NCI-H446 treated with DMSO at 0.1 percent for 48 hours (cell line): ENCODE measurements at regions not wholly inside any gene's neighbourhood (a gene's known extent, or its start where the extent isn't known, plus 50 kb on each side); places are given as distances from the start of the nearest gene placed in this dataset.
"Not testable (repeated sequence)": the region's sequence is repeated elsewhere in the genome, so short reads cannot be mapped to it uniquely, and the experiment has no call there.

ENCODE experiments used
- DNase-seq: peaks from one replicate; lab custom pipeline; 2025; lab: John Stamatoyannopoulos, UW

GRCh38 chr2:129467012-129467779 lies 512.3 kb upstream of the RAB6C start:
- DNase-seq, result no peak

GRCh38 chr2:129467941-129468340 lies 511.5 kb upstream of the RAB6C start:
- no peak for DNase-seq

- no peak for DNase-seq
These were observed 510.6 kb upstream of the RAB6C start for GRCh38 chr2:129468879-129469278.

GRCh38 chr2:129469389-129469788 lies 510.1 kb upstream of the RAB6C start:
- no peak for DNase-seq

GRCh38 chr2:129469871-129470270 lies 509.6 kb upstream of the RAB6C start:
- DNase-seq, result no peak

GRCh38 chr2:129478902-129479517 lies 500.5 kb upstream of the RAB6C start:
- no peak for DNase-seq

GRCh38 chr2:129479892-129480291 lies 499.6 kb upstream of the RAB6C start:
- DNase-seq, result no peak

GRCh38 chr2:129480790-129481189 lies 498.7 kb upstream of the RAB6C start:
- DNase-seq, result no peak

GRCh38 chr2:129481306-129482219 lies 497.9 kb upstream of the RAB6C start:
- no peak for DNase-seq

GRCh38 chr2:129482626-129483025 lies 496.8 kb upstream of the RAB6C start:
- DNase-seq, result no peak

GRCh38 chr2:129483366-129483765 lies 496.1 kb upstream of the RAB6C start:
- DNase-seq, result no peak

- DNase-seq, result no peak
These were observed 494.2 kb upstream of the RAB6C start for GRCh38 chr2:129484999-129485897.

- no peak for DNase-seq
These were observed 491.1 kb upstream of the RAB6C start for GRCh38 chr2:129488376-129488775.

GRCh38 chr2:129490641-129491040 lies 488.8 kb upstream of the RAB6C start:
- DNase-seq, result no peak

- DNase-seq, result no peak
These were observed 488.2 kb upstream of the RAB6C start for GRCh38 chr2:129491308-129491707.

GRCh38 chr2:129492548-129492947 lies 486.9 kb upstream of the RAB6C start:
- DNase-seq, result no peak

GRCh38 chr2:129499747-129500146 lies 479.7 kb upstream of the RAB6C start:
- DNase-seq, result no peak

GRCh38 chr2:129502781-129503180 lies 476.7 kb upstream of the RAB6C start:
- DNase-seq, result no peak

GRCh38 chr2:129504646-129505045 lies 474.8 kb upstream of the RAB6C start:
- no peak for DNase-seq

GRCh38 chr2:129518937-129519336 lies 460.5 kb upstream of the RAB6C start:
- no peak for DNase-seq

GRCh38 chr2:129532158-129532557 lies 447.3 kb upstream of the RAB6C start:
- DNase-seq, result not testable (repeated sequence)

- DNase-seq, result no peak
These were observed 430.6 kb upstream of the RAB6C start for GRCh38 chr2:129548880-129549279.
